NCI-H146 (cell line): ENCODE measurements at regions not wholly inside any gene's neighbourhood (a gene's known extent, or its start where the extent isn't known, plus 50 kb on each side); places are given as distances from the start of the nearest gene placed in this dataset.

Source experiments
- DNase-seq: peaks from one replicate; lab custom pipeline; 2025; lab: John Stamatoyannopoulos, UW

- no peak for DNase-seq
Observed at GRCh38 chr2:176612736-176613135, 343.5 kb downstream of the MTX2 start.

- no peak for DNase-seq
Observed at GRCh38 chr2:176613323-176613987, 344.2 kb downstream of the MTX2 start.

DNA sequence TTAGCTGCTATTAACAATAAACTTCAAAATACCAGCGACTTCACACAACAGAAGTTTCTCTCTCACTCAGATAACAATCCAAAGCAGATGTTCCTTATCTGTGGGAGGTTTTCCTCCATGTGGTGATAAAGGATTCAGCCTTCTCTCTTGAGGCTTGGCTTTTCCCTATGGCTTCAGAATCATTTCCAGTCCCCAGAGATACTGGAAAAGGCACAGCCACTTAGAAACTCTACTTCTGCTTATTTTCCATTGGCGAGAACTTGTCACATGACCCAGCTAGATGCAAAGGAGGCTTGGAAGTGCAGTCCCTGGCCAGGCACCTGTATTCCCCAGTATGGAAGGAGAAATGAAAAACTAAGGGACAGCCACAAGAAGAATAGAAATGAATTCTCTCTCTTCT, 344.8 kb downstream of the MTX2 start:
- DNase-seq, result no peak

DNA sequence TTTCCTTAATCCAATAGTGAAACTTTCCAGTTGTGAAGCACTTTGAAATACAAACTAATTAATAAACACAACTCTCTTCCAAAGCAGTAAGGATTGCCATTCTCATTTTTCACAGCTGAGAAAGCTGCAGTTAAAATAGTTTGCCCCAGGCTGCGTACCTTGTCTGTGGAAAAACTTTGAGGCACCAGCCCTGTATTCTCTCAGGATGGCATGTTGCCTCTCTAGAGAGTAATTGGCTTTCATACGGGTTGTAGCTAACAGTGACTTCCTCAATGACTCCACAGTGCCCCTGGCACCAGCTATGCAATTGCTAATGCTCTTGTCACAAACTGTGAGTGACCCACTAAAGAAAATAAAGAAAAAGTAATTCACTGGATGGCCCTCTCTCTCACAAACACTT, 345.7 kb downstream of the MTX2 start:
- DNase-seq, result no peak

GRCh38 chr2:176619504-176619903, 350.3 kb downstream of the MTX2 start:
- DNase-seq, result no peak

DNA sequence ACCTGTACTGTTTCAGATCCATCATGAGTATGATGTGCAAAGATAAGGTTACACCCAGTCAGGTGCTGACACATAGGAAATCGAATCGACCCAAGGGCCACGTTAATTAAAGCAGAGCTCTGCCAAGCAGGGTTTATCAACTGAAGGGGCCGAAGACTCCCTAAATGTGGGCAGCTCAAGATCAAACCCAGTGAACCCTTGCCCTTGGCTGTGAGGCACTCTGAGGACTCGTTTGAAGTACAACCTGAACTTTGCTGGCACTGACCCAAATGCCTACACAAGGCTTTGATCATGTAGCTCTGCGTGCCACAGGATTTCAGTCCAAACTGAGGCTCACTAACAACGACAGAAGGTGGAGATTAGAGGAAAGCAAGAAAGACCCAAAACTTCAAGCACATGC, 352.1 kb downstream of the MTX2 start:
- no peak for DNase-seq

- no peak for DNase-seq
Observed at GRCh38 chr2:176622792-176623191, 353.6 kb downstream of the MTX2 start.

GRCh38 chr2:176626796-176627195, 357.6 kb downstream of the MTX2 start:
- no peak for DNase-seq

DNA sequence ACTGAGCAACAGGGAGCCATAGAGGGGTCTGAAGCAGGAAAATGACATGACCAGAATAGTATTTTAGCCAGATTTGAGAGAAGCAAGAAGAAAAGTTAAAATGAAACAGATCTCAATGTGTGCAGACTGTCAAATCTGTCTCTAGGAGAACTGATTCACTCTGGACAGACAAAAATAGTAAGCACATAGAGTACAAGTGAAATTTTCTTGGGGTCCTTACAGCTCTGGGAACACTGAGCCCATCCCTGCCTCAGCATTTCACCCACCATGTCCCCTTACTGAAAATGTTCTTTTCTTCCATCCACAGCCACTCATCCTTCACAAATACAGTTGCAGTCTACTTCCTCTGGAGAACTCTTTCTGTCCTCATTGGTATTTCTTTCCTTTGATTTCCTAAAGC, 359.2 kb downstream of the MTX2 start:
- no peak for DNase-seq

GRCh38 chr2:176633754-176634153, 364.5 kb downstream of the MTX2 start:
- no peak for DNase-seq

GRCh38 chr2:176636401-176636800, 367.2 kb downstream of the MTX2 start:
- DNase-seq, result no peak

DNA sequence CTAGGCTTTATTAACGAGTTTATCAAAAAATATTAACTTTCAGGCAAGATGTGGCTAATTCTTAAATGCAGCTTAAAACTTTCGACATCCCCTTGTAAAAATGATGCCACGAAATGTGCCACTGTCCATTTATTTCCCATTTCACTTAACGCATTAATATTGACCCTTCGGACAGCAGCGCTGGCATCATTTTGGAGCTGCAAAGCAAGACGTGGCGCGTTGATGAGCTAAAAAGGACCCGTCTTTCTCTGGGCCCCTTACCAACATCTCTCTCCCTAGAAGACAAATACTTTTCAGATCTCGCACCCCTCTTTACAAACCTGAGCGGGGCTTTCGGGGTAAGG, 367.9 kb downstream of the MTX2 start:
- DNase-seq, result no peak

- DNase-seq, result peak; percentile 74
Observed at GRCh38 chr2:176637486-176638166, 368.4 kb downstream of the MTX2 start.

DNA sequence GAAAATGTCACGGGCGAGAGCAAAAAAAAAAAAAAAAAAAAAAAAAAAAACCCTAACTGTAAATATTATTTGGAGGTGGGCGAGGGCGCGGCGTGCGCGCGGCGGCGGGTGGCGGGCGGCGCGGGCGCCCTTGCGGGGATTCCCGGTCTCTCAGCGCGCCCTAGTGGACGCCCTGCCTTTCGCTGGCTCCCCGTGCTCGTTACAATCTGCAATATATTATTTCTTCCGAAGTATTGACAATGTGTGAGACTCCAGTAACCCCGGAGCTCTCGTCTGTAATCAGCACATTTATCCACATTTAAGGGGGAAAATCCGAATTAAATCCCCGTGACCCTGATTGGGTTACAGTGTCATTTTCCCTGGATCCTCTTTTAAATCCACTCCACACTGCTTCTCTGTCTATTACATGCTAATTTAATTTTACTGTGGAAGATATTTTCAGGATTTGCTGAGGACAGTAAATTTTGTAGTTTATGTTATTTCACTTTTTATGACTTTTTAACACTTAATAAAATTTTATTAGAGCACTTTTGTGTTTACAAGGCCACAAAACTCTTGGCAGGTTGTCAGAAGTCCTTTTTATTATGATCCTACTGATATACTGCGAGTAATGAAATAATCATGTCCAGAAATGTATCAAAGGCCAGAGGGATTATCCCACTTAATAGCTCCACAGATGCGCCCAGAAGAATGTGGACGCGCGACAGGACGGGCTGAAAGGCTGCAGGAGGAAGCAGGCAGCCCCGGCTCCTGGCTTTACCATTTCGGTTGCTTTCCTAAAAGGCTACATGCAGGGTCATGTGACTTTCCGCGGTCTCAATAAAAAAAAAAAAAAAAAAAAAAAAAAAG, 369.1 kb downstream of the MTX2 start:
- peak; percentile 70 for DNase-seq

DNA sequence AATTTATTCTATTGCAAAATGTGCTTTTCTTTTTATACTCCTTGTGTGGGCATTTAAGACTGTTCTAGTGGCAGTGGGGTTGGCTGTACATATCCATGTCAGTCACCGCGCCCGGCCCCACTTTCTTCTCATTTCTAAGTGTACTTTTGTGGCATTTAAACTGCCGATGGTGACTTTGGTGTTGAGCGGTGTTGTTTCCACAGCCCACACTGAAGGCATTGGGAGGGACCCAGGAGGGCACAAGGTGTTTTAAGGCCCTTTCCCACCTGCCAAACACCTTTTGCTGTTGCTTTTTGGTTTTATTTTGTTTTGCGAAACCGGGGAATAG, 369.7 kb downstream of the MTX2 start:
- no peak for DNase-seq

DNA sequence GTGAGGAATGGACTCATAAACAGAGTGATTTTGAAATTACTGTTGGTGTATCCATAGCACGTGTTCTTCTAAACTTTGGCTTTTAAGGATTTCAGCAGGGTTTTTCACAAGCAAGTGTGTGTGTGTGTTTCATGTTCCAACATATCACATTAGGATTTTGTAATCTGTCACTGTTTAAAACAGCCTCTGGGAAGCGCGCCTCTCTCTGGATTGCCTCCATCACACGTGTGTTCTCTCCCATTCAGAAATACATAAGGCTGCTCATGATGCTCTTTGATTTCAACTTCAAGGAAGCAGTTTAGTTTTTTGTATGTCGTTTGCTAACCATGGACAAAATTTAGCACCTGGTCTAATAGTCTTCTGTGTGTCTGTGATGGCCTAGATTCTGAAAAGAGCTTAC, 370.4 kb downstream of the MTX2 start:
- DNase-seq, result no peak

- no peak for DNase-seq
Observed at GRCh38 chr2:176641436-176641835, 372.2 kb downstream of the MTX2 start.

GRCh38 chr2:176642074-176642473, 372.8 kb downstream of the MTX2 start:
- DNase-seq, result no peak

DNA sequence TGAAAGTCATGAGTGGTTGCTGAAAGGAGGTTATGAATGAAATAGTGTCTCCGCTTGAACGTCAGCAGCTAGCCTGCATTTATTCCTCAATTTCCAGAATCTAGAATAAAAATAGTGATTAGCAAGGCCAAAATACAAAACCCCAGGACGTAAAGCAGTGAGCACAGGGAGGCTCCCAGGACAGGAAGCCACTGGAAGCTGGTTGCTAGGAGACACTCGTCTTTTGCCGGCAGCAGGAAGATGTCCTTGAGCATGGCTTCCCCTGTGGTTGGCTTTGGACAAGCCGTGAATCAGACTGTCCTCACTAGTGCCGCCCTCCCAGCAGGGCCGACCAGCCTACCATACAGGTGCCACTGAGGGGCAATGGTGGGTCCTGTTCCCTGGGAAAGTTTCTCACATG, 374.4 kb downstream of the MTX2 start:
- DNase-seq, result peak; percentile 82

GRCh38 chr2:176645494-176645893, 376.3 kb downstream of the MTX2 start:
- no peak for DNase-seq

- no peak for DNase-seq
Observed at GRCh38 chr2:176646033-176646615, 376.9 kb downstream of the MTX2 start.

- DNase-seq, result peak; percentile 52
Observed at GRCh38 chr2:176647325-176648165, 378.3 kb downstream of the MTX2 start.
